WERI-Rb-1 (cell line): ENCODE measurements at regions not wholly inside any gene's neighbourhood (a gene's known extent, or its start where the extent isn't known, plus 50 kb on each side); places are given as distances from the start of the nearest gene placed in this dataset.

Source experiments
- DNase-seq: peaks from one replicate; pipeline ENCODE4 v3.0.0-alpha.2; 2020
- H3K27ac ChIP-seq: fragments of 250-450 bp; sonication (Bioruptor Pico); 2 replicates; pipeline ENCODE4 v1.5.1; 2020; ENCODE audit warnings: mild to moderate bottlenecking, moderate library complexity
- H3K27me3 ChIP-seq: fragments of 250-450 bp; sonication (Bioruptor Pico); 2 replicates; pipeline ENCODE4 v1.5.1; 2021; ENCODE audit warnings: mild to moderate bottlenecking, low read depth, moderate library complexity; ENCODE audit not compliant: insufficient read depth, severe bottlenecking
- H3K36me3 ChIP-seq: fragments of 250-450 bp; sonication (Bioruptor Pico); 2 replicates; pipeline ENCODE4 v1.5.1; 2020; ENCODE audit warnings: mild to moderate bottlenecking, moderate library complexity
- H3K4me3 ChIP-seq: 2 replicates; pipeline ENCODE4 v1.5.1; 2011; ENCODE audit warnings: low read depth, mild to moderate bottlenecking, control low read depth, low read length
- H3K9me3 ChIP-seq: fragments of 250-450 bp; sonication (Bioruptor Pico); 2 replicates; pipeline ENCODE4 v1.5.1; 2021; ENCODE audit warnings: mild to moderate bottlenecking, moderate library complexity; ENCODE audit not compliant: severe bottlenecking
- CTCF ChIP-seq: IDR thresholded peaks from 2 replicates; pipeline ENCODE4 v1.5.1; 2011; ENCODE audit warnings: low read depth, mild to moderate bottlenecking, control low read depth, inconsistent platforms, low read length

- no peak for TF ChIP-seq CTCF
- H3K4me3 ChIP-seq, result no peak overlapping the region
- DNase-seq, result no peak
- H3K27ac ChIP-seq, result no peak overlapping the region
- no peaks in the 10 kb centered on the region for H3K36me3 ChIP-seq
- H3K9me3 ChIP-seq, result no peaks in the 10 kb centered on the region
- peaks cover 58% of the 10 kb centered on the region for H3K27me3 ChIP-seq
These were observed 540.9 kb downstream of the TRIML1 start for GRCh38 chr4:188680004-188680666.

GRCh38 chr4:188680667-188681063 is 541.4 kb downstream of the TRIML1 start:
- Histone ChIP-seq H3K9me3 (no peaks in the 10 kb centered on the region), H3K4me3 (no peak overlapping the region), H3K27me3 (peaks cover 63% of the 10 kb centered on the region), H3K36me3 (no peaks in the 10 kb centered on the region), H3K27ac (no peak overlapping the region)
- no peak for TF ChIP-seq CTCF
- DNase-seq, result no peak

- TF ChIP-seq CTCF, result no peak
- H3K36me3 ChIP-seq, result no peaks in the 10 kb centered on the region
These were observed 543.1 kb downstream of the TRIML1 start for GRCh38 chr4:188682321-188682720.

GRCh38 chr4:188683571-188683970 is 544.3 kb downstream of the TRIML1 start:
- Histone ChIP-seq H3K9me3 (peaks cover 4% of the 10 kb centered on the region), H3K36me3 (no peaks in the 10 kb centered on the region), H3K27ac (no peak overlapping the region), H3K27me3 (peaks cover 90% of the 10 kb centered on the region), H3K4me3 (no peak overlapping the region)
- DNase-seq, result no peak
- no peak for TF ChIP-seq CTCF

More at GRCh38 chr4:188682321-188682720, 543.1 kb downstream of the TRIML1 start:
- Histone ChIP-seq H3K4me3 (no peak overlapping the region), H3K27me3 (peaks cover 78% of the 10 kb centered on the region), H3K27ac (no peak overlapping the region), H3K9me3 (peaks cover 4% of the 10 kb centered on the region)
- DNase-seq, result no peak

GRCh38 chr4:188688956-188689355 is 549.7 kb downstream of the TRIML1 start:
- H3K4me3 ChIP-seq, result no peak overlapping the region
- no peak for TF ChIP-seq CTCF

GRCh38 chr4:188691811-188692210 is 552.6 kb downstream of the TRIML1 start:
- Histone ChIP-seq H3K27ac (no peak overlapping the region), H3K36me3 (no peaks in the 10 kb centered on the region), H3K4me3 (no peak overlapping the region), H3K27me3 (peaks cover 83% of the 10 kb centered on the region), H3K9me3 (peaks cover under 1% of the 10 kb centered on the region)
- no peak for TF ChIP-seq CTCF
- DNase-seq, result no peak

More at GRCh38 chr4:188688956-188689355, 549.7 kb downstream of the TRIML1 start:
- no peak overlapping the region for H3K27ac ChIP-seq
- H3K9me3 ChIP-seq, result peaks cover 4% of the 10 kb centered on the region
- H3K36me3 ChIP-seq, result no peaks in the 10 kb centered on the region
- DNase-seq, result no peak
- peaks cover 89% of the 10 kb centered on the region for H3K27me3 ChIP-seq
